ENCODE measurements at regions not wholly inside any gene's neighbourhood (a gene's known extent, or its start where the extent isn't known, plus 50 kb on each side); places are given as distances from the start of the nearest gene placed in this dataset.
A peak's percentile ranks its signal among the peaks of the same experiment; 100 is the strongest.

- peaks cover 6% of the 10 kb centered on the region for H3K9me3 Mint-ChIP-seq
- no peaks in the 10 kb centered on the region for H3K27me3 Mint-ChIP-seq (ENCODE audit: low read depth)
- H3K4me3 Mint-ChIP-seq: no peak overlapping the region
- no peaks in the 10 kb centered on the region for H3K36me3 Mint-ChIP-seq (ENCODE audit: low read depth)
- H3K27ac Mint-ChIP-seq (ENCODE audit: unreplicated experiment): no peak overlapping the region
- DNase-seq (ENCODE audit: low read depth, low spot score): no peak
- TF ChIP-seq CTCF (conservative IDR thresholded peaks at IDR 0.05): no peak
- no peaks in the 10 kb centered on the region for H3K4me1 Mint-ChIP-seq
Measured at GRCh38 chr14:40139657-40140056, 707.4 kb upstream of the FBXO33 start.

GRCh38 chr14:40133463-40133862 is 701.2 kb upstream of the FBXO33 start:
- Mint-ChIP-seq H3K9me3 (peaks cover 6% of the 10 kb centered on the region), H3K27ac (ENCODE audit: unreplicated experiment) (no peak overlapping the region), H3K4me1 (no peaks in the 10 kb centered on the region), H3K36me3 (ENCODE audit: low read depth) (no peaks in the 10 kb centered on the region), H3K4me3 (no peak overlapping the region), H3K27me3 (ENCODE audit: low read depth) (no peaks in the 10 kb centered on the region)
- no peak for TF ChIP-seq CTCF (conservative IDR thresholded peaks at IDR 0.05)
- DNase-seq (ENCODE audit: low read depth, low spot score): no peak

GRCh38 chr14:40129159-40129558 is 696.9 kb upstream of the FBXO33 start:
- no peak overlapping the region for H3K27ac Mint-ChIP-seq (ENCODE audit: unreplicated experiment)
- peaks cover 2% of the 10 kb centered on the region for H3K9me3 Mint-ChIP-seq
- no peak for TF ChIP-seq CTCF (conservative IDR thresholded peaks at IDR 0.05)
- no peaks in the 10 kb centered on the region for H3K4me1 Mint-ChIP-seq
- no peaks in the 10 kb centered on the region for H3K27me3 Mint-ChIP-seq (ENCODE audit: low read depth)
- no peak overlapping the region for H3K4me3 Mint-ChIP-seq
- no peak for DNase-seq (ENCODE audit: low read depth, low spot score)
- no peaks in the 10 kb centered on the region for H3K36me3 Mint-ChIP-seq (ENCODE audit: low read depth)

GRCh38 chr14:40123816-40124215 is 691.6 kb upstream of the FBXO33 start:
- no peak overlapping the region for H3K27ac Mint-ChIP-seq (ENCODE audit: unreplicated experiment)
- H3K4me1 Mint-ChIP-seq: peaks cover 14% of the 10 kb centered on the region
- H3K36me3 Mint-ChIP-seq (ENCODE audit: low read depth): no peaks in the 10 kb centered on the region
- no peak overlapping the region for H3K4me3 Mint-ChIP-seq
- no peaks in the 10 kb centered on the region for H3K27me3 Mint-ChIP-seq (ENCODE audit: low read depth)
- no peak for TF ChIP-seq CTCF (conservative IDR thresholded peaks at IDR 0.05)
- H3K9me3 Mint-ChIP-seq: peaks cover 2% of the 10 kb centered on the region
- DNase-seq (ENCODE audit: low read depth, low spot score): no peak

- TF ChIP-seq CTCF (conservative IDR thresholded peaks at IDR 0.05): no peak
- no peaks in the 10 kb centered on the region for H3K27me3 Mint-ChIP-seq (ENCODE audit: low read depth)
- H3K36me3 Mint-ChIP-seq (ENCODE audit: low read depth): no peaks in the 10 kb centered on the region
- no peak for DNase-seq (ENCODE audit: low read depth, low spot score)
- H3K9me3 Mint-ChIP-seq: peaks cover 2% of the 10 kb centered on the region
- peaks cover 14% of the 10 kb centered on the region for H3K4me1 Mint-ChIP-seq
- peak overlapping the region; percentile 9 for H3K4me3 Mint-ChIP-seq
- no peak overlapping the region for H3K27ac Mint-ChIP-seq (ENCODE audit: unreplicated experiment)
Measured at GRCh38 chr14:40122968-40123648, 690.9 kb upstream of the FBXO33 start.

Measured in neural crest cell (in vitro differentiated cells).